BE2C (cell line): ENCODE measurements at regions not wholly inside any gene's neighbourhood (a gene's known extent, or its start where the extent isn't known, plus 50 kb on each side); places are given as distances from the start of the nearest gene placed in this dataset.

Experiments
- DNase-seq: peaks from one replicate; pipeline ENCODE4 v3.0.0-alpha.2; 2020
- H3K27me3 ChIP-seq: fragments of 250-450 bp; sonication (Bioruptor Pico); 2 replicates; pipeline ENCODE4 v1.5.1; 2020; ENCODE audit warnings: mild to moderate bottlenecking
- H3K36me3 ChIP-seq: fragments of 250-450 bp; sonication (Bioruptor Pico); 2 replicates; pipeline ENCODE4 v1.5.1; 2020; ENCODE audit warnings: mild to moderate bottlenecking
- H3K4me1 ChIP-seq: fragments of 250-450 bp; sonication (Bioruptor Pico); 2 replicates; pipeline ENCODE4 v1.5.1; 2020
- H3K4me3 ChIP-seq: 2 replicates; pipeline ENCODE4 v1.5.1; 2011; ENCODE audit warnings: low read depth, low read length
- H3K9me3 ChIP-seq: fragments of 250-450 bp; sonication (Bioruptor Pico); 2 replicates; pipeline ENCODE4 v1.5.1; 2020
- CTCF ChIP-seq: IDR thresholded peaks from 2 replicates; pipeline ENCODE4 v1.5.1; 2012; ENCODE audit warnings: mild to moderate bottlenecking, low read depth, low read length

- no peak for TF ChIP-seq CTCF
- Histone ChIP-seq H3K9me3 (no peaks in the 10 kb centered on the region), H3K4me3 (no peak overlapping the region), H3K4me1 (no peaks in the 10 kb centered on the region), H3K36me3 (no peaks in the 10 kb centered on the region), H3K27me3 (no peaks in the 10 kb centered on the region; the same call in 1 of the 2 replicates)
- DNase-seq = no peak
Observed at GRCh38 chr3:99348451-99348850, 289.9 kb upstream of the COL8A1 start.

GRCh38 chr3:99344216-99344615, 294.2 kb upstream of the COL8A1 start:
- Histone ChIP-seq H3K36me3 (no peaks in the 10 kb centered on the region), H3K27me3 (no peaks in the 10 kb centered on the region; the same call in 1 of the 2 replicates), H3K4me1 (no peaks in the 10 kb centered on the region), H3K4me3 (no peak overlapping the region), H3K9me3 (no peaks in the 10 kb centered on the region)
- no peak for DNase-seq
- TF ChIP-seq CTCF = no peak

GRCh38 chr3:99342383-99342782, 296.0 kb upstream of the COL8A1 start:
- Histone ChIP-seq H3K27me3 (no peaks in the 10 kb centered on the region; the same call in 1 of the 2 replicates), H3K4me1 (no peaks in the 10 kb centered on the region), H3K9me3 (no peaks in the 10 kb centered on the region), H3K36me3 (no peaks in the 10 kb centered on the region), H3K4me3 (no peak overlapping the region)
- DNase-seq = no peak
- TF ChIP-seq CTCF = no peak

- Histone ChIP-seq H3K36me3 (no peaks in the 10 kb centered on the region), H3K9me3 (no peaks in the 10 kb centered on the region), H3K4me3 (no peak overlapping the region), H3K4me1 (no peaks in the 10 kb centered on the region), H3K27me3 (peaks cover 4% of the 10 kb centered on the region; the same call in 1 of the 2 replicates)
- DNase-seq = no peak
- TF ChIP-seq CTCF = no peak
Observed at GRCh38 chr3:99339222-99339621, 299.2 kb upstream of the COL8A1 start.

- no peak for TF ChIP-seq CTCF
- H3K4me1 ChIP-seq = no peaks in the 10 kb centered on the region
- H3K4me3 ChIP-seq = no peak overlapping the region
- H3K36me3 ChIP-seq = no peaks in the 10 kb centered on the region
- peaks cover 4% of the 10 kb centered on the region; the same call in 1 of the 2 replicates for H3K27me3 ChIP-seq
- DNase-seq = no peak
- H3K9me3 ChIP-seq = no peaks in the 10 kb centered on the region
Observed at GRCh38 chr3:99332718-99333117, 305.7 kb upstream of the COL8A1 start.

- Histone ChIP-seq H3K4me3 (no peak overlapping the region), H3K36me3 (no peaks in the 10 kb centered on the region), H3K4me1 (no peaks in the 10 kb centered on the region), H3K9me3 (no peaks in the 10 kb centered on the region), H3K27me3 (peaks cover 4% of the 10 kb centered on the region; the same call in 1 of the 2 replicates)
- no peak for TF ChIP-seq CTCF
- DNase-seq = no peak
Observed at GRCh38 chr3:99332276-99332675, 306.1 kb upstream of the COL8A1 start.
